Activated naive CD8-positive, alpha-beta T cell treated with anti-CD3 and anti-CD28 coated beads, Interleukin-2, amount 50 U/mL, for 24 hours (primary cell): ENCODE measurements at regions not wholly inside any gene's neighbourhood (a gene's known extent, or its start where the extent isn't known, plus 50 kb on each side); places are given as distances from the start of the nearest gene placed in this dataset.
"Not testable (repeated sequence)": the region's sequence is repeated elsewhere in the genome, so short reads cannot be mapped to it uniquely, and the experiment has no call there.

Experiments
- ATAC-seq: fragments of 150-1000 bp; cut with Tn5 transposase; one replicate; pipeline ENCODE4 v1.10.0; 2021
- DNase-seq: peaks from one replicate; pipeline ENCODE4 v3.0.0; 2021
- H3K27ac Mint-ChIP-seq: one replicate; pipeline ENCODE4 v1.8.0; 2021; ENCODE audit warnings: mild to moderate bottlenecking, mixed read lengths
- H3K27me3 Mint-ChIP-seq: one replicate; pipeline ENCODE4 v1.8.0; 2021; ENCODE audit warnings: mixed read lengths
- H3K36me3 Mint-ChIP-seq: one replicate; pipeline ENCODE4 v1.8.0; 2021; ENCODE audit warnings: low read depth, mixed read lengths
- H3K4me1 Mint-ChIP-seq: one replicate; pipeline ENCODE4 v1.8.0; 2021; ENCODE audit warnings: mixed read lengths
- H3K4me3 Mint-ChIP-seq: one replicate; pipeline ENCODE4 v1.8.0; 2021; ENCODE audit warnings: mild to moderate bottlenecking, moderate library complexity, mixed read lengths
- H3K9me3 Mint-ChIP-seq: one replicate; pipeline ENCODE4 v1.8.0; 2021; ENCODE audit warnings: mixed read lengths

DNA sequence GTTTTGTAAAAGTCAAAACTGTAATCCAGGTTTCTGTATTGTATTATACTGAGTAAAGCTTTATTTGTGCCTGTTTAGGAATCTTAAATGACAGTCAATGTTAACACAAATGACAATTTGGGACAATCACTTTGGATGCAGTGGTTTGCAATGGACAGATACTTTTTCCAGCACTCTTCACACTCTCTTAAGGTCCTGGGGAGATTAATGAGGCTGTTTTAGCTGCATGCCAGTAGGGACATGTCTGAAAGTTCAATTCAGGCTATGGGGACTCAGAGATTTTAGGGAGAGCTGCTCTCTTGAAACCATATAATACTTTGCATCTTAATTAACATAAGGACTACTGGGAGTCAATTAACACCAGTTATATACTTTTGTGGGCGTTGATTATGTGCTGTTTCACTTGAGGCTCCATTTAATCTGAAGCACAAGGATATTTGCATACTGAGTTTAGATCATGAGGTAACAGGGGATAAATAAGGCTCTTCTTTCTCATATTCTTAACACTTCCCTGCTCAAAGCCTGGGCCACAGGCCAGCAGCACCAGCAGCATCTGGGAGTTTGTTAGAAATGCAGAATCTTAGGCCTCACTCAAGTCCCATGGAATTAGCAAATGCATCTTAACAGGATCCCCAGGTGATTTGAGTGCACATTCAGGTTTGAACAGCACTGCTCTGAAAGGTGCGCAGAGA lies 972.8 kb downstream of the PLOD2 start:
- Mint-ChIP-seq H3K27ac (no peak overlapping the region), H3K4me3 (no peak overlapping the region), H3K9me3 (no peaks in the 10 kb centered on the region), H3K36me3 (no peaks in the 10 kb centered on the region), H3K27me3 (no peaks in the 10 kb centered on the region), H3K4me1 (no peaks in the 10 kb centered on the region)
- ATAC-seq (no peak), DNase-seq (no peak)

DNA sequence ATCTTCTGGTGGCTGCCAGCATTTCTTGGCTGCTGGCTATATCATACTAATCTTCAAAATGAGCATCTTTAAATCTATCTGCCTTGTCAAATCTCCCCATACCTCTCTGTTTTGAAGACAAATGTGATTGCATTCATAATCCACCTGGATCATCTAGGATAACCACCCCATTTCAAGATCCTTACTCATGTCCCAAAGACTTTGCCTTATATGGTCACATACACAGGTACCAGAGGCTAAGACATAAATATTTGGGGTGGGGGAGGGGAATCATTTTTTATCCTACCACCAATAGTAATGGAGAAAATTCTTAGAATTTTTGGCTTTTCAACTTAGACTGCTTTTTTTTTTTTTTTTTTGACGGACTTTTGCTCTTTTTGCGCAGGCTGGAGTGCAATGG lies 970.8 kb downstream of the PLOD2 start:
- ATAC-seq (no peak), DNase-seq (no peak)
- no peak overlapping the region for H3K4me3 Mint-ChIP-seq
- no peaks in the 10 kb centered on the region for H3K9me3 Mint-ChIP-seq
- no peaks in the 10 kb centered on the region for H3K36me3 Mint-ChIP-seq
- no peaks in the 10 kb centered on the region for H3K27me3 Mint-ChIP-seq
- H3K4me1 Mint-ChIP-seq, result no peaks in the 10 kb centered on the region
- no peak overlapping the region for H3K27ac Mint-ChIP-seq

GRCh38 chr3:145190761-145191160 lies 970.2 kb downstream of the PLOD2 start:
- Mint-ChIP-seq H3K27ac (no peak overlapping the region), H3K27me3 (no peaks in the 10 kb centered on the region), H3K4me1 (no peaks in the 10 kb centered on the region), H3K4me3 (no peak overlapping the region), H3K9me3 (no peaks in the 10 kb centered on the region), H3K36me3 (no peaks in the 10 kb centered on the region)
- DNase-seq (no peak), ATAC-seq (no peak)

- Mint-ChIP-seq H3K36me3 (no peaks in the 10 kb centered on the region), H3K4me1 (no peaks in the 10 kb centered on the region), H3K9me3 (peaks cover 2% of the 10 kb centered on the region), H3K27me3 (no peaks in the 10 kb centered on the region), H3K27ac (no peak overlapping the region), H3K4me3 (no peak overlapping the region)
- ATAC-seq, result no peak
- DNase-seq, result no peak
Observed at GRCh38 chr3:145191543-145191942, 969.4 kb downstream of the PLOD2 start.

GRCh38 chr3:145197051-145197820 lies 963.7 kb downstream of the PLOD2 start:
- H3K36me3 Mint-ChIP-seq, result no peaks in the 10 kb centered on the region
- H3K4me3 Mint-ChIP-seq, result no peak overlapping the region
- no peak for ATAC-seq
- H3K27me3 Mint-ChIP-seq, result no peaks in the 10 kb centered on the region
- peaks cover 13% of the 10 kb centered on the region for H3K9me3 Mint-ChIP-seq
- H3K4me1 Mint-ChIP-seq, result no peaks in the 10 kb centered on the region
- DNase-seq, result no peak
- H3K27ac Mint-ChIP-seq, result no peak overlapping the region

DNA sequence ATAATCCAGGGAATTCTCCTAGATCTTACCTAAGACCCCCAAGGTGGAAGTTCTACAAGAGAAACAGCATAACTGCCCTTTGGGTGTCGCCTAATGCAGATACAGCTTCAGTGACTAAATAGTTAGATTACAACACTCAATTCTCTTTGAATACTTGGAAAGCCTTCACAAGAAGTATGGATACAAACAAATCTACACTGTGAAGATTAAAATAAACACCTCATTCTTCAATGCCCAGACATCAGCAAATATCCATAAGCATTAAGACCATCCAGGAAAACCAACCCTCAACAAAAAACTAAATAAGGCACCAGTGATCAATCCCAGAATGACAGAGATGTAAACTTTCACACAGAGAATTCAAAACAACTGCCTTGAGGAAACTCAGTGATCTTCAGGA lies 963.2 kb downstream of the PLOD2 start:
- no peak for DNase-seq
- Mint-ChIP-seq H3K36me3 (no peaks in the 10 kb centered on the region), H3K4me3 (no peak overlapping the region), H3K27me3 (no peaks in the 10 kb centered on the region), H3K4me1 (no peaks in the 10 kb centered on the region), H3K27ac (no peak overlapping the region), H3K9me3 (peaks cover 13% of the 10 kb centered on the region)
- ATAC-seq, result no peak

DNA sequence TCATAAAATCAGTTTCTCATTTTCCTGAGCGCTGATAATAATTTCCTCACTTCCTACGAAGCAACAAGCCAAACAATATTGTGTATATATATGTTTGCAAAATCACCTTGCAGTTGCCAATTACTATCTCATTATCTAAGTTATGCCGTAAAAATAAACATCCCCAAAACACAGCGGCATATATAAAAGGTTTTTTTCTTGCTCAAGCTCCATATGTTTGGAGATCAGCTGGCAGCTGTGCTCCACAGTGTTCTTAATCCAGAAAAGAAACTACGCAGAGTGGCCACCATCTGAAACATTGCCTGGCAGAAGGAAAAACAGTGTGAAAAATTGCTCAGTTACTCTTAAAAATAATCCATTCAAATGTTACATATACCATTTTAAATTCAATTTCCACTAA lies 951.4 kb downstream of the PLOD2 start:
- H3K27ac Mint-ChIP-seq, result no peak overlapping the region

GRCh38 chr3:145219355-145220235 lies 941.4 kb downstream of the PLOD2 start:
- H3K4me3 Mint-ChIP-seq, result no peak overlapping the region
- no peak for DNase-seq
- no peaks in the 10 kb centered on the region for H3K4me1 Mint-ChIP-seq
- no peaks in the 10 kb centered on the region for H3K27me3 Mint-ChIP-seq
- ATAC-seq, result no peak
- H3K9me3 Mint-ChIP-seq, result peaks cover 5% of the 10 kb centered on the region
- H3K36me3 Mint-ChIP-seq, result no peaks in the 10 kb centered on the region
- no peak overlapping the region for H3K27ac Mint-ChIP-seq

More for the DNA sequence above, 951.4 kb downstream of the PLOD2 start:
- Mint-ChIP-seq H3K4me3 (no peak overlapping the region), H3K27me3 (no peaks in the 10 kb centered on the region), H3K36me3 (no peaks in the 10 kb centered on the region), H3K9me3 (no peaks in the 10 kb centered on the region), H3K4me1 (no peaks in the 10 kb centered on the region)
- DNase-seq (no peak), ATAC-seq (no peak)

DNA sequence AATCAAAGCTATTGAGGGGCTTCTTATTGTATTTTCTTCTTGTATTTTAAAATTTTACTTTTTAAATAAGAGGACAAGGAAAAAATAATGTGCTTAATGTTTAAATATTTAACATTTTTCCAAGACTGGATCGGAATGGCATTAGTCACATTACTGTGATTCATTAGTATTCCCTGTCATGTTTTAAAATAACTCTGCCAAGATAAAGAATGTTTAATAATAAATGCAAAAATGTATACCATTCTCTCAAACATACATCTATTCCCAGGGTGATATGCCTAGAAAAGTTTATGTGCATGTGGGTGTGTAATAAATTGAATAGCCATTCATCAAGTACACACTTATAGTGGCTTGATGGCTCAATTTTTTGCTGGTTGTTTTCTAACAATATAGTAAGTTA lies 936.1 kb downstream of the PLOD2 start:
- no peak overlapping the region for H3K4me3 Mint-ChIP-seq
- ATAC-seq (no peak), DNase-seq (no peak)
- H3K4me1 Mint-ChIP-seq, result no peaks in the 10 kb centered on the region
- no peaks in the 10 kb centered on the region for H3K27me3 Mint-ChIP-seq
- H3K27ac Mint-ChIP-seq, result no peak overlapping the region
- H3K36me3 Mint-ChIP-seq, result no peaks in the 10 kb centered on the region
- H3K9me3 Mint-ChIP-seq, result peaks cover 5% of the 10 kb centered on the region

GRCh38 chr3:145243875-145244274 lies 917.1 kb downstream of the PLOD2 start:
- no peak overlapping the region for H3K4me3 Mint-ChIP-seq
- H3K27me3 Mint-ChIP-seq, result no peaks in the 10 kb centered on the region
- no peaks in the 10 kb centered on the region for H3K4me1 Mint-ChIP-seq
- H3K36me3 Mint-ChIP-seq, result no peaks in the 10 kb centered on the region
- peaks cover 23% of the 10 kb centered on the region for H3K9me3 Mint-ChIP-seq
- DNase-seq, result no peak
- H3K27ac Mint-ChIP-seq, result no peak overlapping the region
- ATAC-seq, result no peak

DNA sequence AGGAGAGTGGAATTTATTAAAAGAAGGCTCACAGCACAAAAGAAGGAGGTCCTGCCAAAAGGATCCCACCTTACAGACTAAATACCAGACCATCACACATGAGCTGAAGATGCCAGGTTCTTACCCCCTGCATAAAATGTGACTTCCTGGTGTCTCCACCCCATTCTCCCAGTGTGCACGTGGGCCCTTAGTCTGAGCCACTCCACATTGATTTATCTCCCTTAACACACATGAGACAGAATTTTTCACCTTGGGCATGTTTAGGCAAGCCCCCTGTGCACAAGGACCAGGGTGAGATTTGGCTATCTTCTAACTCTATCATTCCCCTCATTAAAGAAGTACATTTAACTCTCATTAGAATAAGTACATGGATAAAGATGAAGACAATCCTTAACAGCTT lies 916.7 kb downstream of the PLOD2 start:
- Mint-ChIP-seq H3K9me3 (peaks cover 27% of the 10 kb centered on the region), H3K27ac (no peak overlapping the region), H3K4me3 (no peak overlapping the region), H3K27me3 (no peaks in the 10 kb centered on the region), H3K4me1 (no peaks in the 10 kb centered on the region), H3K36me3 (no peaks in the 10 kb centered on the region)
- DNase-seq (no peak), ATAC-seq (no peak)

GRCh38 chr3:145246291-145246690 lies 914.7 kb downstream of the PLOD2 start:
- no peak for ATAC-seq
- no peaks in the 10 kb centered on the region for H3K36me3 Mint-ChIP-seq
- H3K9me3 Mint-ChIP-seq, result peaks cover 27% of the 10 kb centered on the region
- DNase-seq, result no peak
- no peak overlapping the region for H3K27ac Mint-ChIP-seq
- no peaks in the 10 kb centered on the region for H3K27me3 Mint-ChIP-seq
- no peaks in the 10 kb centered on the region for H3K4me1 Mint-ChIP-seq
- no peak overlapping the region for H3K4me3 Mint-ChIP-seq

- Mint-ChIP-seq H3K36me3 (no peaks in the 10 kb centered on the region), H3K27me3 (no peaks in the 10 kb centered on the region), H3K27ac (no peak overlapping the region), H3K4me3 (no peak overlapping the region), H3K9me3 (peaks cover 22% of the 10 kb centered on the region), H3K4me1 (no peaks in the 10 kb centered on the region)
- DNase-seq (no peak), ATAC-seq (no peak)
Observed at GRCh38 chr3:145248928-145249327, 912.1 kb downstream of the PLOD2 start.

GRCh38 chr3:145251311-145251710 lies 909.7 kb downstream of the PLOD2 start:
- H3K4me1 Mint-ChIP-seq, result no peaks in the 10 kb centered on the region
- DNase-seq (no peak), ATAC-seq (no peak)
- peaks cover 19% of the 10 kb centered on the region for H3K9me3 Mint-ChIP-seq
- no peaks in the 10 kb centered on the region for H3K27me3 Mint-ChIP-seq
- H3K36me3 Mint-ChIP-seq, result no peaks in the 10 kb centered on the region
- no peak overlapping the region for H3K4me3 Mint-ChIP-seq
- no peak overlapping the region for H3K27ac Mint-ChIP-seq

- H3K27ac Mint-ChIP-seq, H3K36me3 Mint-ChIP-seq, H3K9me3 Mint-ChIP-seq, DNase-seq, H3K4me3 Mint-ChIP-seq, H3K27me3 Mint-ChIP-seq, H3K4me1 Mint-ChIP-seq, ATAC-seq: not testable (repeated sequence)
Observed at GRCh38 chr3:145257967-145258366, 903.0 kb downstream of the PLOD2 start.
